DND-41 (cell line): ENCODE measurements at regions not wholly inside any gene's neighbourhood (a gene's known extent, or its start where the extent isn't known, plus 50 kb on each side); places are given as distances from the start of the nearest gene placed in this dataset.

Source experiments
- ATAC-seq: fragments of 200-7000 bp; cut with Tn5 transposase; 3 replicates; pipeline ENCODE4 v1.9.1; 2021; ENCODE audit warnings: low read depth; ENCODE audit not compliant: insufficient read depth
- DNase-seq: peaks from one replicate; pipeline ENCODE4 v3.0.0-alpha.2; 2020
- H2AFZ ChIP-seq: 2 replicates; pipeline ENCODE4 v1.6.0; 2012; ENCODE audit warnings: low read depth, low read length
- H3K27ac ChIP-seq: 2 replicates; pipeline ENCODE4 v1.5.1; 2012; ENCODE audit warnings: low read length, inconsistent platforms
- H3K27me3 ChIP-seq: fragments of 200-600 bp; sonication (generic); 2 replicates; pipeline ENCODE4 v1.6.0; 2012; ENCODE audit warnings: low read length, mild to moderate bottlenecking, inconsistent platforms; ENCODE audit not compliant: insufficient read depth, poor library complexity
- H3K36me3 ChIP-seq: 2 replicates; pipeline ENCODE4 v1.5.1; 2012; ENCODE audit warnings: low read length, inconsistent platforms; ENCODE audit not compliant: insufficient read depth
- H3K4me1 ChIP-seq: 2 replicates; pipeline ENCODE4 v1.5.1; 2012; ENCODE audit warnings: mild to moderate bottlenecking, low read length; ENCODE audit not compliant: insufficient read depth
- H3K4me2 ChIP-seq: 2 replicates; pipeline ENCODE4 v1.6.0; 2012; ENCODE audit warnings: mild to moderate bottlenecking, moderate library complexity, low read length, inconsistent platforms; ENCODE audit not compliant: insufficient read depth
- H3K4me3 ChIP-seq, 2 experiments: fragments of 200-600 bp in 1 of 2; shearing (Covaris generic) in 1 of 2; 2 replicates each; pipeline ENCODE4 v1.5.1; 2012 to 2016; ENCODE audit warnings: inconsistent platforms in 2 of 2, low read length in 2 of 2, mild to moderate bottlenecking in 2 of 2, low read depth in 1 of 2, moderate library complexity in 1 of 2
- H3K79me2 ChIP-seq: 2 replicates; pipeline ENCODE4 v1.6.0; 2012; ENCODE audit warnings: low read length, inconsistent platforms; ENCODE audit not compliant: insufficient read depth
- H3K9ac ChIP-seq: 2 replicates; pipeline ENCODE4 v1.6.0; 2012; ENCODE audit warnings: low read depth, mild to moderate bottlenecking, inconsistent platforms, low read length, moderate library complexity
- H3K9me3 ChIP-seq: 2 replicates; pipeline ENCODE4 v1.5.1; 2012; ENCODE audit warnings: low read length, moderate library complexity, mild to moderate bottlenecking, inconsistent platforms; ENCODE audit not compliant: insufficient read depth, severe bottlenecking
- H4K20me1 ChIP-seq: 2 replicates; pipeline ENCODE4 v1.6.0; 2012; ENCODE audit warnings: low read length; ENCODE audit not compliant: insufficient read depth
- EZH2 ChIP-seq: IDR thresholded peaks from 3 replicates; pipeline ENCODE4 v1.6.1; 2012; ENCODE audit warnings: borderline replicate concordance, low read depth, mild to moderate bottlenecking, moderate library complexity, low read length, inconsistent platforms; ENCODE audit not compliant: severe bottlenecking
- TF ChIP-seq, protein P1 (sequence below): IDR thresholded peaks from 2 replicates; pipeline ENCODE4 v1.5.1; 2012; ENCODE audit warnings: borderline replicate concordance, low read length, moderate library complexity, mild to moderate bottlenecking; ENCODE audit not compliant: poor library complexity, severe bottlenecking; ENCODE audit errors: extremely low read depth

DNA sequence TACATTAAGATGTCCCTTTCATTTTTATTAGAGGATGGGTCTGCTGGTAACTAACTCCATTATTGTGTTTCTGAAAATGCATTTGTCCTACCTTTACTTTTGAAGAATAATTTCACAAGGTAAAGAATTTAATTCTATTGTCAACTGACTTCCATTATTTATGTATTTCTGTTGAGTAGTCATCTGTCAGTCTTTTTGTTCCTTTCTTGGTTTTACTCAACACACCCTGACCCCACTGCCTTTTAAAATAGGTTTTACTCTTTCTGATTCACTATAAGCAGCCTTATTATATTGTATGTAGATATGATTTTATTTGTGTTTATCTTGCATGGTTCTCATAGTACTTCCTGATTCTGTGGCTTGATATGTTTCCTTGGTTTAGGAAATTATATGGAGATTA lies 237.5 kb downstream of the TGFB2 start:
- no peak overlapping the region for H3K27ac ChIP-seq
- DNase-seq (no peak), ATAC-seq (no peak)
- no peak overlapping the region for H3K4me2 ChIP-seq
- H4K20me1 ChIP-seq, result no peaks in the 10 kb centered on the region
- H3K27me3 ChIP-seq, result no peaks in the 10 kb centered on the region
- H3K4me3 ChIP-seq, result no peak overlapping the region
- TF ChIP-seq EZH2, result no peak
- TF ChIP-seq, protein P1, sequence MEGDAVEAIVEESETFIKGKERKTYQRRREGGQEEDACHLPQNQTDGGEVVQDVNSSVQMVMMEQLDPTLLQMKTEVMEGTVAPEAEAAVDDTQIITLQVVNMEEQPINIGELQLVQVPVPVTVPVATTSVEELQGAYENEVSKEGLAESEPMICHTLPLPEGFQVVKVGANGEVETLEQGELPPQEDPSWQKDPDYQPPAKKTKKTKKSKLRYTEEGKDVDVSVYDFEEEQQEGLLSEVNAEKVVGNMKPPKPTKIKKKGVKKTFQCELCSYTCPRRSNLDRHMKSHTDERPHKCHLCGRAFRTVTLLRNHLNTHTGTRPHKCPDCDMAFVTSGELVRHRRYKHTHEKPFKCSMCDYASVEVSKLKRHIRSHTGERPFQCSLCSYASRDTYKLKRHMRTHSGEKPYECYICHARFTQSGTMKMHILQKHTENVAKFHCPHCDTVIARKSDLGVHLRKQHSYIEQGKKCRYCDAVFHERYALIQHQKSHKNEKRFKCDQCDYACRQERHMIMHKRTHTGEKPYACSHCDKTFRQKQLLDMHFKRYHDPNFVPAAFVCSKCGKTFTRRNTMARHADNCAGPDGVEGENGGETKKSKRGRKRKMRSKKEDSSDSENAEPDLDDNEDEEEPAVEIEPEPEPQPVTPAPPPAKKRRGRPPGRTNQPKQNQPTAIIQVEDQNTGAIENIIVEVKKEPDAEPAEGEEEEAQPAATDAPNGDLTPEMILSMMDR, result no peak
- no peaks in the 10 kb centered on the region for H3K9me3 ChIP-seq
- no peak overlapping the region for H2AFZ ChIP-seq
- H3K9ac ChIP-seq, result no peak overlapping the region
- no peaks in the 10 kb centered on the region for H3K79me2 ChIP-seq
- no peaks in the 10 kb centered on the region for H3K36me3 ChIP-seq
- no peaks in the 10 kb centered on the region for H3K4me1 ChIP-seq

DNA sequence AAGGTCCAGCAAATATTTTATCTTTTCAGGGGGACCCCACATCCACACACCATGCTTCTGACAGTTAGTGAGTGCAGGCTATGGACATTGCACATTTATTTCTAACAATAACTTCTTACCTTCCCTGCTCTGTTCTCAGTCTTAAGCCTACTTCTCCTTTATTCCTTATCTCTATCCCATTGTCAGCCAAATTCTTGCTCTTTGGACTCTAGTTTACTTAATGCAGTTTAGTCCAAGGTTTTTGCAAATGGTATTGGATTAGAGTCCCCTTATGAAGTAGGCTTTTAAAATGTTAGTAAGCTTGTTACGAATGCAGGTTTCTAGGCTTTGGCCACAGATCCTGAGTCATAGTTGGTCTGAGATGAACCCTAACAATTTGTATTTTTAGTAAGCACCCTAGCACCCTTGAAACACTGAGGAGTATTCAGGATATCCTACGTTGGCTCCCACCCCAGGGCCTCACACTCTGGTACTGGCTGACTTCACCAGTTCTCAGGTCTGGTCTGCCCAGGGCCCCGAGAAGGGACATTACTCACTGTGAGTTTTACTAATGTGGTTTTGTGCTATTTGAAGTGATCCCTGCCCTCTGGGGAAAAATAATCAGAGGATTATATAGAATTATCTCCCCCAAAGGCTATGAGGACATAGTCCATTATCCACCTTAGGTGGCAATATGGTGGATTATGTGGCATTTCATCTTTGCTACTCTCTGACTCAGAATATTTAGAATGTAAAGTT lies 239.5 kb downstream of the TGFB2 start:
- no peak overlapping the region for H3K27ac ChIP-seq
- DNase-seq (no peak), ATAC-seq (no peak)
- no peak overlapping the region for H2AFZ ChIP-seq
- H3K4me2 ChIP-seq, result no peak overlapping the region
- TF ChIP-seq, protein P1, result no peak
- TF ChIP-seq EZH2, result no peak
- no peaks in the 10 kb centered on the region for H3K4me1 ChIP-seq
- no peaks in the 10 kb centered on the region for H3K36me3 ChIP-seq
- H3K9ac ChIP-seq, result no peak overlapping the region
- H3K27me3 ChIP-seq, result no peaks in the 10 kb centered on the region
- no peak overlapping the region for H3K4me3 ChIP-seq
- no peaks in the 10 kb centered on the region for H3K9me3 ChIP-seq
- H4K20me1 ChIP-seq, result no peaks in the 10 kb centered on the region
- H3K79me2 ChIP-seq, result no peaks in the 10 kb centered on the region

DNA sequence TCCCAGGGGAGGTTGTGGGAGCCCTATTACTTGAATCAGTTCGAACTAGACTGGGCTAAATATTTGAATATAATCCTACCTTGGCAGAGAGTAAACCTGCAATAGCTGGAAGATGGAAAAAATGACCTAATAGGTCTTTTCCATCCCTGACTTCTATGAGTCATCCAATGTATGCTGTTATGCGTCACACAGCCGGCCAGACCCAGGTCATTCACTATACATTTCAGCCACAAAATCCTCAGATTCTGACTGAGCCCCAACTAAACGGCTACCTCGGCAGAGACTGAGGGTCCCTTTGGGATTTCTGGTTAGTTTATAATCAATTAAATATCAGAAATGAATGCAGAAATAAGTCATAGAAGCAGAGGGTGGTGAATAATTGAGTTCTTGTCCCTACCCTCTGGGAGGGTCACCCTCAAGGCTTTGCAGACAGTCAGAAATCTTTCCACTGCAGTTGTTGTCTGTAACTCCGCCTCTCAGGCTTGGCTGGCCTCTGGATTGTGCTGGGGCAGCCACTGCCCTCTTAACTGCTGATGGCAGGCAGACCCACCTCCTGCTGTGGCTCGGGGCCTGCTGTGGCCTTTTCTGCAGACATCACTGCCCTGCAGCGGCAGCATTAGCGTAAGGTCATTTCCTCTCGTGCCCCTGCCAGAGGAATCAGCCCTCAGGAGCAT lies 240.5 kb downstream of the TGFB2 start:
- no peak overlapping the region for H3K4me3 ChIP-seq
- no peak for DNase-seq
- ATAC-seq, result no peak
- no peaks in the 10 kb centered on the region for H3K4me1 ChIP-seq
- no peaks in the 10 kb centered on the region for H3K79me2 ChIP-seq
- H3K9me3 ChIP-seq, result no peaks in the 10 kb centered on the region
- H3K27ac ChIP-seq, result no peak overlapping the region
- H3K27me3 ChIP-seq, result no peaks in the 10 kb centered on the region
- no peaks in the 10 kb centered on the region for H4K20me1 ChIP-seq
- no peaks in the 10 kb centered on the region for H3K36me3 ChIP-seq
- TF ChIP-seq EZH2, result no peak
- TF ChIP-seq, protein P1, result no peak
- no peak overlapping the region for H2AFZ ChIP-seq
- no peak overlapping the region for H3K9ac ChIP-seq
- H3K4me2 ChIP-seq, result no peak overlapping the region
